22Rv1 (cell line): ENCODE measurements at regions not wholly inside any gene's neighbourhood (a gene's known extent, or its start where the extent isn't known, plus 50 kb on each side); places are given as distances from the start of the nearest gene placed in this dataset.

ENCODE experiments used
- ZFX ChIP-seq: fragments of 450-650 bp; IDR thresholded peaks from 2 replicates; pipeline ENCODE4 v1.6.1; 2017; ENCODE audit warnings: antibody characterized with exemption, borderline replicate concordance
- TF ChIP-seq, protein P1 (sequence below): fragments of 450-650 bp; IDR thresholded peaks from 2 replicates; pipeline ENCODE4 v1.5.1; 2017; ENCODE audit warnings: mild to moderate bottlenecking

DNA sequence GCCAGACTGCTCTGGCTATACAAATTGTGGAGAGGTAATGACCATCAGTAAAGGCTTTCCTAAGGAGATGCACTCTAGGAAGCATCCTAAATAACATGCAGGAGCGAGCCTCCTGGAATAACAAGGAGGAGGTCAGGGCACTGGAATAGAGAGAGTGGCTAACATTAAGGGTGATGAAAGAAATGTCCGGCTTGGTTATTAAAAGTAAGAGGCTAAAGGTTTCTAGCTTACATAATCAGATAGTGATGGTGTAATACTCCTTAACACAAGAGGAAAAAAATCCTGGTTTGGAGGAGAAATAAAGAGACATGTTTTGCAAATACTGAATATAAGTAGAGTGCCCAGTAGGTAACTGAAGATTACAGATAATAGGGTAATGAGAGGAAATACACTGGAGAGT, 365.7 kb downstream of the ZEB2 start:
- TF ChIP-seq, protein P1, sequence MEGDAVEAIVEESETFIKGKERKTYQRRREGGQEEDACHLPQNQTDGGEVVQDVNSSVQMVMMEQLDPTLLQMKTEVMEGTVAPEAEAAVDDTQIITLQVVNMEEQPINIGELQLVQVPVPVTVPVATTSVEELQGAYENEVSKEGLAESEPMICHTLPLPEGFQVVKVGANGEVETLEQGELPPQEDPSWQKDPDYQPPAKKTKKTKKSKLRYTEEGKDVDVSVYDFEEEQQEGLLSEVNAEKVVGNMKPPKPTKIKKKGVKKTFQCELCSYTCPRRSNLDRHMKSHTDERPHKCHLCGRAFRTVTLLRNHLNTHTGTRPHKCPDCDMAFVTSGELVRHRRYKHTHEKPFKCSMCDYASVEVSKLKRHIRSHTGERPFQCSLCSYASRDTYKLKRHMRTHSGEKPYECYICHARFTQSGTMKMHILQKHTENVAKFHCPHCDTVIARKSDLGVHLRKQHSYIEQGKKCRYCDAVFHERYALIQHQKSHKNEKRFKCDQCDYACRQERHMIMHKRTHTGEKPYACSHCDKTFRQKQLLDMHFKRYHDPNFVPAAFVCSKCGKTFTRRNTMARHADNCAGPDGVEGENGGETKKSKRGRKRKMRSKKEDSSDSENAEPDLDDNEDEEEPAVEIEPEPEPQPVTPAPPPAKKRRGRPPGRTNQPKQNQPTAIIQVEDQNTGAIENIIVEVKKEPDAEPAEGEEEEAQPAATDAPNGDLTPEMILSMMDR, result no peak
- no peak for TF ChIP-seq ZFX
